HG03108 (cell line): ENCODE measurements at regions not wholly inside any gene's neighbourhood (a gene's known extent, or its start where the extent isn't known, plus 50 kb on each side); places are given as distances from the start of the nearest gene placed in this dataset.
A peak's percentile ranks its signal among the peaks of the same experiment; 100 is the strongest.

Experiments
- ATAC-seq: cut with Tn5 transposase; IDR thresholded peaks from one replicate; pipeline ENCODE4 v1.9.1; 2021; ENCODE audit warnings: moderate library complexity; ENCODE audit not compliant: unreplicated experiment

DNA sequence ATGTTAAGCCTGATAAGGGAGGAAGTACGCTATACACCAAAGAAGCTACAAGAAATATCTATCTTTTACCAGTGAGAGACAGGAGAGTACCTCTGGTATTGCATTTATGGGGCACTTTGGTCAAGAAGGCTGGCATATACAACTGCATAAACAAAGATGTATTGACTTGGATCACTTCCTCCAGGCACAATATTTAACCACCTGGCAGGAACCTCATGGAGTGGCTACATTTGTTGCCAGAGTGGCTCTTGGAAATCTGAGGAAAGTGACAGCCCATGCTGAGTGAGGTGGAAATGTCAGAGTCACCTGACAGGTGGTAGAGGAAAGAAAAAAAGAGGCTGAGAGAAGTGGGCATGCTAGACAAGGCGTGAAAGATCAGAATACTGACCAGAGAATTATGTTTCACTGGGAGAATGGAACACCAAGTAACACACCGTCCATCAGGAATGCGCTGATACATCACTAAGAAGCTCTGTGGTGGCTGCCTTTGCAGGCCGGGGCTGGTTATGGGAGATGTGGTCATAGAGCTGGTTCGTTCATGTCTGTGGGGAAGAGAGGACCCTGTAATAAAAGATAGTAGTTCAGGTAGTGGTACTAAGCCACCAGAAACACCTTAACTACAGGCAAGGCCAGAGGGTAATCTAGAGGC, 61.4 kb upstream of the UFL1 start:
- no peak for ATAC-seq

DNA sequence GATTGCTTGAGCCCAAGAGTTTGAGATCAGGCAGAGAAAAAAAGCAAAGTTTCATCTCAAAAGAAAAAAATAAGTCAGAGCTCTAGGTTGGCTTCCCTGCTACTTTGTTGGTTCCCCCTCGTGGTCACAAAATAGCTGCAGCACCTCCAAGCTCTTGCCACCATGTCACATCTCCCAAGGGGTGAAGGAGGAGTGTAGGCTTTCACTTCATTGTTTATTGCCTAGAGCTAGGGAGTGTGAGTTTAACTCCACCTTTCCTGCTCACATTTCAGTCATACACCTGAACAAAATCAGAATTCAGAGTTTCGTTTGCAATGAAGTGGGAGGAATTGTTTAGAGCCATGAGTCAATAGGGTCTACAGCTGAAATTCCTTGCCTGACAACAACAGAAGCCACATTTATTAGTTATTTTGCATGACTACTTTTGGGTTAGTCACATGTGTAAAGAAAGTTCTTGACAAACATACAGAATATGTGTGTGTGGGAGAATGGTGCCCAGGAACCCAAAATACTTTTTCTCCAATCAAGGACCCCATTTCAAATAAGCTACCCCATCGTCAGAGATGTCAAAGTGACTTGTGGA, 56.2 kb upstream of the UFL1 start:
- no peak for ATAC-seq

DNA sequence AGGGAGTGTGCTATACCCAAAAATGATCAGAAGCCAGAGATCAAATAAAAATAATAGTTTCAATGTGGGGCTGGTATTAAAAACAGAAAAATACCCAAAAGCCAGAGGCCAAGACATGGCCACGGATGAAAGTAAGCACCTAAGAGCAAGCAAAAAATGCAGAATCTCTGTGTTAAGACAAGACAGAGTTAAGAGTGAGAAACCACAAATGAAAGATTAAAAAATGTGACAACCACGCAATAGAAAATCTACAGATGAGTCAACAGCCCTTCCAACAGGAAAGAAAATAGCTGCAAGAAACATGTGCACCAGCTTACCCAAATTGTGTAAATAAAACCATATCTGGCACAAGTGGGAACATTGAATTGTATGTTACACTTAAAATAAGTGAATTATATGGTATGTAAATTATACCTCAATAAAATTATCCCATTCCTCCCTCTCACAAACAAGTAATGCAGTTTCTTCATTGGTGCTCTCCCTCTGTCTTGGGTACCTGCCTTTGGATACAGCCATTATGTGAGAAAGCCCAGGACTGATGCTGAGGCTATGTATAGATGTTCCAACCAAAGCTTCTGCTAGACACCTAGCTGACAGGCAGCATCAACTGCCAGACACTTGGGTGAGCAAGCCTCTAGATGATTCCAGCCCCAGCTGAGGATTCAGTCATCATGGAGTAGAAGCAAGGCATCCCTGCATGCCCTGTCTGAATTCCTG, 55.3 kb upstream of the UFL1 start:
- peak; percentile 60 for ATAC-seq

DNA sequence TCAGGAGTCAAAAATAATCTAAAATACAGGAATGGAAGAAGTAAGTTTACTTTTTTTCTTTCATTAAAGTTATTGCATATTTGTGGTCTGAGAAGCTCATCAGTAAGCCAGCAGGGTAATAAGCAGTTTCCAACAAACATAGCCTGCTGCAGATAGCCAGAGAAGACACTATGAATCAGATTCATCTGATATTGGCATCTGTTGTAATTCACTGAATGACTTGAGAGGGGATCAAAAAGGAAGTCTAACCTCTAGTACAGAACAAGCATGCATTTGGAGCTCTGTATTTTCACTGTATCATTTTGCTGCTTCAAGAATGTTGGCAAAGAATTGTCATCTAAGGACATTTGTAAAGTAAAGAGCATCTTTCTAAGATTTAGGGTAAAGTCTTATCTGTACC, 53.8 kb upstream of the UFL1 start:
- no peak for ATAC-seq

DNA sequence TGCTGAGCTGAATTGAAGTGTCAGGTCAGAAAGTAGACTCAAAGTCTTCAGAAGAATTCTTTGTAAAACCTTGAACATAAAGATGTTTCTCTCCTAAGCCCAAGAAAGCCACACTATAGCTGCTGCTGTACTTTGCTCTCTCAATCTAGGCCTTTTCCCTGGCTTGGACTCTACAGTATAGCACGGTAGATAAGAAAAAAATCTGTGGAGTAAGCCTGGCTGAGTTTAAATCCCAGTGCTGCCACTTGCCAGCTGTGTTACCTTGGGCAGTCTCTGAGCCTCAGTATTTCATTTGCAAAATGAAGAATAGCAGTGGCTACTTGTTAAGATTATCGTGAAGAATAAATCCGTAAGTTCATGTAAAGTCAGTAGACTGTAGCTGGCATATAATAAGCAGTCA, 53.3 kb upstream of the UFL1 start:
- ATAC-seq: no peak

DNA sequence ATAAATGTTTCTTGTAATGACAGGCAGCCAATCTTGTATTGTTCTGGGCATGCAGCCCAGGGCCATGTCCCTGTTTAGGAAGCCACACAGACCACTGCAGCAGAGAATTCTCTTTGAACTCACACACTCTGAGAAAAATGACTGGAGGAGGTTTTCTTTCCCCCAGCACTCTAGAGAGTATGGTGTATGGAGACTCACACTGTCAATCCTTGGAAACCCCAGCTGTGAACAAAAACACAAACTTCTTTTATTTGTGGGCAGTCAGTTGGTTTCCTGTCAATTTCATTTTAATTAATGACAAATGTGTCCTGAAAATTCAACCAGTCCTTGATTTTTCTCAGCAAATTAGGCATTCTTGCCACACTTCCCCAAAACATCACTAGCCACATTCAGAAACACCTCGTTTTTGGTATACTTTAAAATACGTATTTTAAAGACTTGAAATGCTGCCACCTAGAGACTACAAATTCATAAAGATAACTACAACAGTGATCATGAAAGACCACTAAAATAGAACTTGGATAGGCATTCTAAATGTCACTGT, 52.9 kb upstream of the UFL1 start:
- no peak for ATAC-seq

DNA sequence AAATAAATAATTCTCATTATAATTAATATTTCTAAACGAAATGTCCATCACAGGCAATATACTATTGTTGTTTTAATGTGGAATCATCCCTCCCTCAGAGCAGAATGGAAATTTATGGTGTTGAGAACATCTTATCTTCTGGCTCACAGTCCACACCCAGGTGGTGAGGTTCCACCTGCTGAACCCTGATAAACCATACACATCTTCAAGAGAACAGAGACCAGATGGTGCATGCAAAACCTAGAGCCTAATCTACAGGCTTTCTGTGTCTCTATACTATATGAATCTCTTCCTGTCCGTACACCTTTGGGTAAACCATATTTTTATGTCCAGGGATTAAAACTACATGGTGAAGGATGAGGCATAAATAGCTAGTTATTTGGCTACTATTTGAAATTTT, 52.3 kb upstream of the UFL1 start:
- no peak for ATAC-seq

DNA sequence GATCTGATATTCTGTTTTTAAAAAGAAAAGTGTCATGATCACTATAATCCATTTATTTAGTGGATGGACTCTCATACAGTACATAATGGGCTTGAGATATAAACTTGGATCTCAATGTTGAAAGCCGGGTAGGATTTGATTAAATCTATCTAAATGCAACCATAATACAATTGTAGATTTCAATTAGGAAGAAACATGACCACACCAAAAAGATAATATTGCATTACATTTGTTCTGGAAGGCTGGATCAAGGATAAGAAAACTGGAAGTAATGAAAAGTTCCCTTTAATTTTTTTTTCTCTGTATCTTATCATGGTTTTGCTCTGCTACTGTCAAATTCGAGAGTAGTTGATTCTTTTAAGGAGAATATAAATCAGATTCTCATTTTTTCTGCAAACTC, 51.3 kb upstream of the UFL1 start:
- no peak for ATAC-seq
